GM19372 (cell line): ENCODE measurements at regions not wholly inside any gene's neighbourhood (a gene's known extent, or its start where the extent isn't known, plus 50 kb on each side); places are given as distances from the start of the nearest gene placed in this dataset.
"Not testable (repeated sequence)": the region's sequence is repeated elsewhere in the genome, so short reads cannot be mapped to it uniquely, and the experiment has no call there.

Source experiments
- ATAC-seq: cut with Tn5 transposase; IDR thresholded peaks from one replicate; pipeline ENCODE4 v1.9.1; 2021; ENCODE audit warnings: mild to moderate bottlenecking, low read depth, moderate library complexity; ENCODE audit not compliant: unreplicated experiment

DNA sequence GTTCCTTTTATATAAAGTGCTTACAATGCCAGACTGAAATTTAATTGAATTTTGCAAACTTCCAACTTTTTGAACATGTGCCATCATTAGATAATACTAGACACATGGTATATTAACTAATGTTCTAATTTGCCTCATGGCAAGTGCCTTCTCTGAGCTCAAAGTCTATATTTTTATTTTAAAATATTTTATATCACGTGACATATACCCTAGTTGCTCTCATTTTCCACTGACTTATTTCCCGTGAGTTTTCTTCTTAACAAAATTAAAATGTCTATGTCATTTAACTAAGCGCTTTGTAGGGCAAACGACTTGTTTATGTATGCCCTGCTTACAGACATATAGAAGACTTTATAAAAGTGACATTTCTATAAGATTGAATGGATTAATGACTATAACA lies 509.6 kb upstream of the SYT4 start:
- no peak for ATAC-seq

DNA sequence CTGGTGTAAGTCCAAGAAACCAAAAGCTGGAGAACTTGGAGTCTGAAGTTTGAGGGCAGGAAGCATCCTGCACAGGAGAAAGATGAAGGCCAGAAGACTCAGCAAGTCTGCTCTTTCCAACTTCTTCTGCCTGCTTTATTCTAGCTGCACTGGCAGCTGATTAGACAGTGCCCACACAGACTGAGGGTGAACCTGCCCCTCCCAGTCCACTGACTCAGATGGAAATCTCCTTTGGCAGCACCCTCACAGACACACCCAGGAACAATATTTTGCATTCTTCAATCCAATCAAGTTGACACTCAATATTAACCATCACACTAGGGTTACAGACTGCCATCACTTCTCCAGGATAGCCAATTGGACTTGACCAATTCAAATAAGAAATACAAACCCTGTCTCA lies 510.4 kb upstream of the SYT4 start:
- ATAC-seq = not testable (repeated sequence)

DNA sequence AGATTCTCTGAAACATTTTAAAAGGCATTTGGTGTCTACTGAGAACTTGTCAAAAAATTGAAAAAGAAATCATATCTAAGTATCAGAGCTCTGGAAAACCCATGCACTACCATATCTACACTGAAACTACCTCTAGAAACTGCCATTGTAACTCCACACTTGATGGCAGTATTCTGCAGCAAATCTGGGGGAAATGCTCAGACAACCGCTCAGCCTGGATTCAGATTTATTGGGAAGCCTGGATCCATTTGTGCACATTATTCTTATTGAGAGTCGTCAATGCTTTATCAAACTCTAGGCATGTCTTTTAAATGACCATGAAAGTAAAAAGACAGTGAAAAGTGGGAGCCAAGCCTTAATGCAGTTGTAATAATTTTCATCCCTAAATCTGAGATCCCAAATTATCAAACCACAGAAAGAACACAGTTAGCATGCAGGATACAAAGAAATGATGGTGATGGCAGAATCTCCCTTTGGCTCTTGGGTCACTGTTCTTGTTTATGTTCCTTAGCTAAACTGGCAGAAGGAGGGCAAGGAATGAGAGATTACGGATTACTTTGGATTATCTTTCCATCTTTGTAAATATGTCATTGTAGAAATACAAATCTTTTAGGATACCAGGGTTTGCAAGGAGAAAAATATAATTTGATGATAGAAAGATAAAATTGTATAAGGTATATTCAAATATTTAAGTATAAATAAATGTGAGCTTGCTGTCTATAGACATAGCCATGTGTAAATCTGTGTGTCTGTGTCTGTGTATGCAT lies 512.1 kb upstream of the SYT4 start:
- ATAC-seq = no peak

DNA sequence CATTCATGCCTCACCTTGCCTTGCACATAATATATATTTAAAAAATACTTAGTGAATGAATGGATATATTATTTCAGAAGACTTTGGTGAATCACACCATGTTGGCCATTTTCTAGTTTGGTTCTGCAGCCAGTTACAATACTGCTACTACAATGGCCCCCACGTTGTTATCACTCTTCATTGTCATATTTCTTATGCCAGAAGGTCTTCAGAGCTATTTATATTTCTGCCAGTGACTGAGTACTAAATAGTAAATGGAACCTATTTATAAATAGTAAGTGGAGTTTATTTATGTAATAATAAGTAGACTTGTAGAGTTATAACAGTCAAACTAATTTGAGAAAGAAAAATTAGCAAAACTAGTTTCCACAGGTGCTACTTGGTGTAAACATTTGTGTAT lies 516.6 kb upstream of the SYT4 start:
- ATAC-seq = no peak

GRCh38 chr18:43794363-43794762 lies 517.1 kb upstream of the SYT4 start:
- ATAC-seq = no peak

- no peak for ATAC-seq
These were observed 520.1 kb upstream of the SYT4 start for GRCh38 chr18:43797347-43797746.

DNA sequence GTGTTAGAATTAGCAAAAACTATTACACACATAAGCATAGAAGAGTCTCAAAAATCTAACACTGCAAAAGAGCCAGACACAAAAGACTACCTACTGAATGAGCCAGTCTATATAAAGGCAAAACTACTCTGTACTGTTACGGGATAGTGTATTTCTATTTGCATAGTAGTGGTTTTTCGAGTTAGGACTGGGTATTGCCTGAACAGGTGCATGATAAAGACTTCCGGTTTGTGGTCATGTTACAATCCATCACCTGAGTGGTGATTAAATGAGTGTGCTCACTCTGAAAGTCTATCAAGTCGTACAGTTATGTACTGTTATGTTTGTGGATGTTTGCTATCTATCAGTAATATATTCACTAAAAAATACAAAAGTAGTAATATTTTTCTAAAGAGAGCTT lies 523.3 kb upstream of the SYT4 start:
- ATAC-seq = no peak

DNA sequence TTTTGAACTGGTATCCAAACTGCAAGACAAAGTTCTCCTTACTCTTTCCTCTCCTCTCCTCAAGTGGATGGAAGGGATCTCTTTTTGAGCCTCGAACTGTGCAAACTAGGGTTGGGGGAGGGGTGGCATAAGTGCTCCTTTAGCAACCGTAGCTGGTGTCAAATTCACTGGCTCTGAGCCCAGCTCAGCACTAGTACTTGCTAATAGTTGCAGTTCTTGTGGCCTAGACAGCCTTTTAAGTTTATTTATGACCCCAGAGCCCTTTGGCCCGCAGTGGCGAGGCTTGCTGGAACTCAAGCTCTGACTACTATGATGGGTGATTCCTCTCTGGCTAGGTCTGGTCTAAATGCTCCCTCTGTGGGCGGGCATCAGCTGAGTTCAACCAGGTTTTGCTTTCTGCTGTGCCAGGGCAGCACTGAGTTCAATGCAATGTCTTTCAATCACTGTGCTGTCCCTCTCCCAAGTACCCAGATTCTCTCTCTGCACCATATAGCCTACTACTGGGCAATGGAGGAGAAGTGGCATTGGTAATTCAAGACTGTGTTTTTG lies 528.4 kb upstream of the SYT4 start:
- no peak for ATAC-seq

- ATAC-seq = no peak
These were observed 535.3 kb upstream of the SYT4 start for GRCh38 chr18:43812627-43813026.

DNA sequence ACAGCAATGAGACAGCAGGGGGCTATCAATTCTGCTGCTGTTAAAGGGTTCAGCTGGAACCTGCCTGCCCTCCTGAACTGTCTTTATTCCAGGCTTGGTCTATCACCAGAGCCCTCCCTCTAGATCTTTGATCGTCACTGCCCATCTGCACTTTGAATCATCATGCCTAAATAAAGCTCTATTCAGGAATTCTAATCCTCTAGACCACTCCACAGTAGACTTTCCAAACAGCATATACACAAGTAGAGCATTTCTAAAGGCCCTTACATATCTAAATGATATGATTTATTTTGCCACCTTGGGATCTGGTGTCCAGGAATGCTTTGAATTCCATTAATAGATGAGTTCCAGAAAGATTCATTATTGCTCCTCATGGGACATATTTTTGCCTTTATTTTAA lies 542.1 kb upstream of the SYT4 start:
- no peak for ATAC-seq

- no peak for ATAC-seq
These were observed 542.6 kb upstream of the SYT4 start for GRCh38 chr18:43819873-43820272.

DNA sequence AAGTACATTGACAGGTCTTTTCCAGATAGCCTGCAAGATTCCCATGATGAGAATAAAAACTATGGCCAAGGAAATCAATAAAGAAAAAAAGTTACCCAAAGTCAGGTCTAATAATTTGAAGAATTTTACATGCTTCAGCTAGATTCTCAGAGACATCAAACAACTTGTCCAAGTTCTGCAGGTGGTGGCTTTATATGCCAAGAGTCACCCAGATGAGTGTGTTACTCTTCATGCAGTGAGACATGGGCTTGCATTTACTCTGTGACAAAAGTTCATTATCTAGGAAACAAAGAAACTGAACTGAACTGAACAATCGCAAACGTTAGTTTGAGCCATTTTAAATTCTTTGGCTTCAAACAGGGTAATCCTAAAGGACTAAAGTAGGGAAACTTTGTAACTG lies 548.5 kb upstream of the SYT4 start:
- no peak for ATAC-seq

DNA sequence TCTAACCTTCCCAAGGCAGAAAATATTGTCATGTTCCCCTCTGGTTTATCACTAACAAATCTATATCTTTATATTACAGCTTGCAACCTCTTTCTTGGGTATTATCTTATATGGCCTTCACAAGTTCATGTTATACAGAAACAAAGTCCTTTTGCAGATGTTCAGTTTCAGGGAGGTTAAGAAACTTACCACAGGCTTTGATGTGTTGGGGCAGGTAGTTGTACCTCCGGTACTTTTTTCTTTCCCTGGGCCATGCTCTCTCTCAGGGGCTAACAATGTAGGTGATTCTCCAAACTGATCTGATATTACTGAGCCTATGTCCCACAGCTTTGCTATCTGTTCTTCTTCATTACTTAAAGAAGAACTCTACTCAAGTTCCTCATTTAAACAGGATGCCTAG lies 548.9 kb upstream of the SYT4 start:
- no peak for ATAC-seq

DNA sequence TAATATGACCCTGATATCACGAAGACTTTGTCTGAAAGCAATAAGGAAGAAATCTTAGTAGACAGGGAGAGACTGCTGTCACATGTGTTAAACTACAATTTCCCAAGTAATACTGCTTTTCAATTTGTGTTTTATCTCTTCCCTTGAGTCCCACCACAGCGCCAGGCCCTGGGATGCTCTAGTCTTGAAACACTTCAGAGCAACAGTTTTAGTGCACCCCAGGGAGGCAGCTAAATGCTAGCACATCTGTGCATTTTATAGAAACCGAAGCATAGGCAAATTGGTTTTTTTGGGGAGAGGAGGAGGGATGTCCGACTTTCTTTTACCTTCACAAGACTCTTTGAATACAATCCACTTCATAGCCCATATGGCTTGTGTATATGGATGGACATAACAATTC lies 550.0 kb upstream of the SYT4 start:
- ATAC-seq = no peak

GRCh38 chr18:43830303-43830702 lies 553.0 kb upstream of the SYT4 start:
- ATAC-seq = no peak

GRCh38 chr18:43830947-43831346 lies 553.7 kb upstream of the SYT4 start:
- ATAC-seq = no peak

DNA sequence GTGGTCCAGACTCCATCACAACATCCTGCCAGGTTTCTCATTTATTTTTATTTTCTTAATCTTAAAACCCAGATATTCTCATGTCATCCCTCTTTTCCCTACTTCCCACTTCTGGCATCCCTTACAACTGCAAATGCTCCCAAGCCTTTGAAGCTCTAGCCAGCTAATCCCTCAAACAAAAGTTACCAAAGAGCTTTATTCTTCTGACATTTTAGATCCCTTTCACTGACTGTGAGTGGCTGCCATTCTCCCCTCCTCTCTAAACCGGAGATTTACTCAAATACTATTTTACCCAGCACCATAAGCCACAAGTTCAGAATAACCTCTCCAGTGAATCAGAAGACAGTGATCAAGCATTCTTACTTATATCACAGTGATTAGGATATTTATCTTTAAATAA lies 569.0 kb upstream of the SYT4 start:
- no peak for ATAC-seq

DNA sequence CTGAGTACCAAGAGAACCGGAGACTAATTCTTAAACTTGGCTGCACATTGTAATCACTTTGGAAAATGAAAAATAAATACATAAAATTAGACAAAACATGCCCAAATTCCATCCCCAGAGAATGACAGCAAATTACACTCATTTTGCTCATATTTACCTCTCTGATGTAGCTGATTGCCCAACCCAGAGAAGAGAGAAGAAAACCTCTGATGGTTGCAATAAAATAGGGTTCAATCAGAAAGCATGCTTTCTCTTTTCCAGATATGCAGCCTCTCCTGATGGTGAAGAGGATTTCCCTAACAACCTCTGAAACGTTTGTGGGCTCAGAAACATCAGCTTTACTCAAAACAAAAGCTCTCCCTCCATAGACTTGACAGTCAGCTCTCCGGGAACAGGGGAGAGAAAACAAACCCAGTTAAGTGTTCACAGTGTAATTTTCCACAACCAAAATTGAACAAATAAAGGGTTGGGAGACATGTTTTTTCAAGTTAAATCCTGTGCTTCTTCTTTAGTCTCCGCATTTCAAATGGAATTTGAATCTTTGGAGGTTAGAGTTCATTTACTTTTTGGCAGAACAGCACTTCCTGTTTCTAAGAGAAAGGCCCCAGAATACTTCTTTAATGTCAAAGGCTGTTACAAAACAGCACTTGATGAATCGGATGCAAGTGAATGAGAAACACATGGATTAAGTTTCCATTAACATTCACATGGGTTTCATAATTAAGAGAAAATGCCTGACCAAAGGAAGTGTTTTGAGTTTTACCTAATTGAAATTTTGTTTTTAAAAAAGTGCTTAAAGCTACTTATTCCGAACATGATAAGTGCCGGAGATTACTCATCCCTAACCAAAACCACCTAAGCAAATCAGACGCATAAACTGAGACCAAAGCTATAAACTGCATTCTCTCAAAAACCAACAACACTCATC lies 570.1 kb upstream of the SYT4 start:
- no peak for ATAC-seq

DNA sequence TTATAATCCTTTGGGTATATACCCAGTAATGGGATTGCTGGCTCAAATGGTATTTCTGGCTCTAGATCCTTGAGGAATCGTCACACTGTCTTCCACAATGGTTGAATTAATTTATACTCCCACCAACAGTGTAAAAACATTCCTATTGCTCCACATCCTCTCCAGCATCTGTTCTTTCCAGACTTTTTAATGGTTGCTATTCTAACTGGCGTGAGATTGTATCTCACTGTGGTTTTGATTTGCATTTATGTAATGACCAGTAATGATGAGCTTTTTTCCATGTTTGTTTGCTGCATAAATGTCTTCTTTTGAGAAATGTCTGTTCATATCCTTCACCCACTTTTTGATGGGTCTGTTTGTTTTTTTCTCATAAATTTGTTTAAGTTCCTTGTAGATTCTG lies 572.5 kb upstream of the SYT4 start:
- not testable (repeated sequence) for ATAC-seq

GRCh38 chr18:43855376-43855775 lies 578.1 kb upstream of the SYT4 start:
- no peak for ATAC-seq

DNA sequence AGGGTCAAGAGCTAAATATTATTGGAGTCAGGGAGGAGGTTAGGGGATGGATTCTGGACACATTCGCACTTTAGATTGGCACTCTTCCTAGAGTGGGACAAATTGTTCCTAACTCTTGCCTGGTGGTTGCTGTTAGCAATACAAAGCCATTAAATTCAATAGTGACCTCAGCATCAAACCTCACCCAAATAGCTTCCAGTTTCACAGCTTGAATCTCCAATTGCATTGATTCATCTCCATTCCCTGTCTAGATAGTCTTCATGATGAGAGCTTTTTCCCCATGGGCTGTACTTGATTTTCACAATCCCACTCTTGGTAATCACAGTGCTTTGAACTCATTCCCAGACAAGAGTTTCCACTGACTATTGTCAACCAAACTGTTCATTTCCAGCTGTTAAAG lies 585.9 kb upstream of the SYT4 start:
- no peak for ATAC-seq

GRCh38 chr18:43866696-43867095 lies 589.4 kb upstream of the SYT4 start:
- ATAC-seq = no peak
